SK-N-MC (cell line): ENCODE measurements at regions not wholly inside any gene's neighbourhood (a gene's known extent, or its start where the extent isn't known, plus 50 kb on each side); places are given as distances from the start of the nearest gene placed in this dataset.

Experiments used
- DNase-seq: peaks from one replicate; pipeline ENCODE4 v3.0.0-alpha.2; 2011; ENCODE audit warnings: low read depth, low spot score
- H3K27ac ChIP-seq: fragments of 200-600 bp; sonication (generic); 2 replicates; pipeline ENCODE4 v1.5.1; 2016; ENCODE audit warnings: mixed run types
- H3K36me3 ChIP-seq: fragments of 200-600 bp; sonication (generic); 2 replicates; pipeline ENCODE4 v1.6.1; 2017; ENCODE audit warnings: antibody characterized with exemption, low read length, mixed read lengths; ENCODE audit not compliant: insufficient read depth
- H3K4me3 ChIP-seq: fragments of 200-600 bp; sonication (generic); 2 replicates; pipeline ENCODE4 v1.5.1; 2016
- H3K9ac ChIP-seq: fragments of 200-600 bp; sonication (generic); 2 replicates; pipeline ENCODE4 v1.8.0; 2017; ENCODE audit warnings: mixed run types, mixed read lengths; ENCODE audit not compliant: insufficient read length
- H3K9me3 ChIP-seq: fragments of 200-600 bp; sonication (generic); 2 replicates; pipeline ENCODE4 v1.6.1; 2017; ENCODE audit warnings: low read depth, mild to moderate bottlenecking, antibody characterized with exemption, low read length, moderate library complexity, mixed read lengths
- EZH2 ChIP-seq: fragments of 200-600 bp; sonication (generic); IDR thresholded peaks from one replicate; pipeline ENCODE4 v1.6.1; 2017; ENCODE audit warnings: antibody characterized with exemption
- FOXP2 ChIP-seq: optimal IDR thresholded peaks from 2 replicates; pipeline ENCODE3; 2011; ENCODE audit warnings: mild to moderate bottlenecking, moderate library complexity; ENCODE audit not compliant: insufficient read depth; ENCODE audit errors: extremely low read length, control extremely low read depth
- POLR2AphosphoS5 ChIP-seq: IDR thresholded peaks from 2 replicates; pipeline ENCODE4 v1.6.1; 2012; ENCODE audit warnings: mild to moderate bottlenecking, low read depth, low read length, borderline replicate concordance

GRCh38 chr14:48598458-48598857 is 923.1 kb upstream of the MDGA2 start:
- Histone ChIP-seq H3K9ac (no peak overlapping the region), H3K36me3 (no peaks in the 10 kb centered on the region), H3K27ac (no peak overlapping the region), H3K9me3 (no peaks in the 10 kb centered on the region), H3K4me3 (no peak overlapping the region)
- DNase-seq: no peak
- TF ChIP-seq FOXP2 (no peak), EZH2 (no peak), POLR2AphosphoS5 (no peak)

- no peak for TF ChIP-seq EZH2
- TF ChIP-seq FOXP2: no peak
- TF ChIP-seq POLR2AphosphoS5: no peak
- no peak for DNase-seq
- H3K9ac ChIP-seq: no peak overlapping the region
- no peaks in the 10 kb centered on the region for H3K36me3 ChIP-seq
- no peaks in the 10 kb centered on the region for H3K9me3 ChIP-seq
- H3K4me3 ChIP-seq: no peak overlapping the region
- H3K27ac ChIP-seq: no peak overlapping the region
Measured at GRCh38 chr14:48586099-48586498, 910.7 kb upstream of the MDGA2 start.

GRCh38 chr14:48584031-48584430 is 908.6 kb upstream of the MDGA2 start:
- Histone ChIP-seq H3K36me3 (no peaks in the 10 kb centered on the region), H3K9ac (no peak overlapping the region), H3K9me3 (no peaks in the 10 kb centered on the region), H3K4me3 (no peak overlapping the region), H3K27ac (no peak overlapping the region)
- no peak for DNase-seq
- TF ChIP-seq EZH2: no peak
- TF ChIP-seq FOXP2: no peak
- no peak for TF ChIP-seq POLR2AphosphoS5

GRCh38 chr14:48582938-48583337 is 907.5 kb upstream of the MDGA2 start:
- H3K36me3 ChIP-seq: no peaks in the 10 kb centered on the region
- no peaks in the 10 kb centered on the region for H3K9me3 ChIP-seq
- no peak overlapping the region for H3K9ac ChIP-seq
- TF ChIP-seq EZH2: no peak
- no peak for TF ChIP-seq POLR2AphosphoS5
- no peak for TF ChIP-seq FOXP2
- no peak for DNase-seq
- no peak overlapping the region for H3K27ac ChIP-seq
- no peak overlapping the region for H3K4me3 ChIP-seq

GRCh38 chr14:48580692-48581091 is 905.3 kb upstream of the MDGA2 start:
- Histone ChIP-seq H3K36me3 (no peaks in the 10 kb centered on the region), H3K4me3 (no peak overlapping the region), H3K9ac (no peak overlapping the region), H3K27ac (no peak overlapping the region), H3K9me3 (no peaks in the 10 kb centered on the region)
- no peak for DNase-seq
- no peak for TF ChIP-seq FOXP2
- TF ChIP-seq POLR2AphosphoS5: no peak
- no peak for TF ChIP-seq EZH2

DNA sequence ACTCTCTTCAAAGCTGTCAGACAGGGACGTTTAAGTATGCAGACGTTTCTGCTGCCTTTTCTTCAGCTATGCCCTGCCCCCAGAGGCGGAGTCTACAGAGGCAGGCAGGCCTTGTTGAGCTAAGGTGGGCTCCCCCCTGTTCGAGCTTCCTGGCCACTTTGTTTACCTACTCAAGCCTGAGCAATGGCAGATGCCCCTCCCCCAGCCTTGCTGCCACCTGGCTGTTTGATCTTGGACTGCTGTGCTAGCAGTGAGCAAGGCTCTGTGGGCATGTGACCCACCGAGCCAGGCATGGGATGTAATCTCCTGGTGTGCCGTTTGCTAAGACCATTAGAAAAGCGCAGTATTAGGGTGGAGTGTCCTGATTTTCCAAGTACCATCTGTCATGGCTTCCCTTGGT is 900.4 kb upstream of the MDGA2 start:
- no peak overlapping the region for H3K4me3 ChIP-seq
- DNase-seq: no peak
- H3K9ac ChIP-seq: no peak overlapping the region
- H3K9me3 ChIP-seq: no peaks in the 10 kb centered on the region
- no peak overlapping the region for H3K27ac ChIP-seq
- TF ChIP-seq POLR2AphosphoS5 (no peak), FOXP2 (no peak), EZH2 (no peak)
- H3K36me3 ChIP-seq: no peaks in the 10 kb centered on the region

GRCh38 chr14:48568688-48569087 is 893.3 kb upstream of the MDGA2 start:
- Histone ChIP-seq H3K9me3 (peaks cover 4% of the 10 kb centered on the region; the same call in 1 of the 2 replicates), H3K36me3 (no peaks in the 10 kb centered on the region), H3K27ac (peak overlapping the region; percentile 21; the same call in 1 of the 2 replicates), H3K4me3 (peak overlapping the region; percentile 39; the same call in 1 of the 2 replicates), H3K9ac (no peak overlapping the region)
- no peak for DNase-seq
- TF ChIP-seq FOXP2 (no peak), POLR2AphosphoS5 (no peak), EZH2 (no peak)

DNA sequence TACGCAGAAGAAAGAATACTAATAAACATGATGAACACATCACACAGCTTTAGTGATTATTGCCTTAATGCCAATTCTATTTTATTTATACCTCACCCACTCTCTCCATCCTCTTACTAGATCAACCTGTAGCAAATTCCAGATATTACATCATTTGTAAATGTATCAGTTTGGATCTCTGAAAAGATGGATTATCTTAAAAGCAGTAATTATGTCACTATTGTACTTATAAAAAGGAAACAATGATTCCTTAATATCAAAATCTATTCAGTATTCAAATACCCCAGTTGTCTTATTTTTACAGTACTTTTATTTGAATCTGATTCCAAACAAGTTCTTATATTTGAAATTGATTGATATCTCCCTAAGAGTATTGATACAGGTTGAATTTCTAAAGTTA is 892.8 kb upstream of the MDGA2 start:
- Histone ChIP-seq H3K36me3 (no peaks in the 10 kb centered on the region), H3K27ac (peak overlapping the region; percentile 21; the same call in 1 of the 2 replicates), H3K9ac (no peak overlapping the region), H3K9me3 (peaks cover 4% of the 10 kb centered on the region; the same call in 1 of the 2 replicates), H3K4me3 (peak overlapping the region; percentile 39; the same call in 1 of the 2 replicates)
- TF ChIP-seq POLR2AphosphoS5 (no peak), EZH2 (no peak), FOXP2 (no peak)
- DNase-seq: no peak

DNA sequence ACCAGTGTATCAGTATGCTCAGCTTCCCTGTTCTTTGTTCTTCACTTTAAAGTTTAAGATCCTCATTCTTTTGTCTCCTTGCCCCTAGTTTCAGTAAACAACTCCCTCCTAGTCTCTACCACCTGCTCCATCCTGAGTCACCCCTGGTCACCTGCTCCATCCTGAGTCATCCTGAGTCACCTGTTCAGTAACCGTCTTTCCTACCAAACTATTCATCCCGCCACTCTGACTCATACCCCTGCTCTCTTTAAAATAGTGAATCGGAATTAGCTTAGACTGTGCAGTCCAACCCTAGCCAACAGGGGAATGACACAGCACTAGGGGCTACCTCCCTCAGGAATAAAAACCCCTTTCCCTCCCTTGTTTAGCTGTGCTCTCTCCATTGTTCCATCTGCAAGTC is 888.1 kb upstream of the MDGA2 start:
- H3K9me3 ChIP-seq: peaks cover 4% of the 10 kb centered on the region; the same call in 1 of the 2 replicates
- H3K36me3 ChIP-seq: no peaks in the 10 kb centered on the region

More for the DNA sequence above, 888.1 kb upstream of the MDGA2 start:
- H3K9ac ChIP-seq: no peak overlapping the region
- no peak for DNase-seq
- no peak overlapping the region for H3K27ac ChIP-seq
- no peak overlapping the region for H3K4me3 ChIP-seq
- no peak for TF ChIP-seq FOXP2
- TF ChIP-seq EZH2: no peak
- no peak for TF ChIP-seq POLR2AphosphoS5
